ENCODE measurements at regions not wholly inside any gene's neighbourhood (a gene's known extent, or its start where the extent isn't known, plus 50 kb on each side); places are given as distances from the start of the nearest gene placed in this dataset.

DNA sequence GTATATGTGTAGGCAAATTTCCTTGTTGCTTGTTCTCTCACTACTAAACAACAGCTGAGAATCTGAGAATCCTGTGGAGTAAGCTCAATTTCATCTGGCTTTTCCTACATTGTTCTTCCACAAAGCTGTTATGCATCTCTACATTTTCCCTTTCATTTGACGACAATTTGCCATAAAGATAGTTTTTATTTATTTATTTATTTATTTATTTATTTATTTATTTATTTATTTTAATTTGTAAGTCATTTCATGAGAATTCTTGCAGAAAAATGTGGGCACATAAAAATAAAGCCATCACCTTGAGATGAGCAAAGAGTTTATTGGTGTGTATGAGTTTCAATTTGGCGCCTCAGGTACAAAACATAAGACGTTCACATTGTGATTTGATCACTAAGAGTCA, 545.9 kb upstream of the SEL1L start:
- H3K4me1 ChIP-seq (ENCODE audit: control insufficient read depth in 1 of 2, insufficient read depth in 2 of 2, low read length in 2 of 2) = no peaks in the 10 kb centered on the region
- DNase-seq = no peak
- intact Hi-C loops (cut with DNase I) = no loop called here
- H3K27me3 ChIP-seq (ENCODE audit: control insufficient read depth in 1 of 2, insufficient read depth in 2 of 2, low read length in 1 of 2) = no peaks in the 10 kb centered on the region
- H3K9me3 ChIP-seq (ENCODE audit: control insufficient read depth, low read length) = peaks cover 3% of the 10 kb centered on the region
- WGBS, 2 donors = 90 to 91% methylated on average over 3 of the region's 3 CpGs
- ATAC-seq (ENCODE audit: low FRiP score) = no peak
- no peaks in the 10 kb centered on the region for H3K36me3 ChIP-seq (ENCODE audit: control insufficient read depth in 1 of 2, insufficient read depth in 2 of 2, low read length in 1 of 2)
- H3K27ac ChIP-seq (ENCODE audit: low read depth in 1 of 2, low read length in 2 of 2) = no peak overlapping the region
- no peak overlapping the region for H3K4me3 ChIP-seq (ENCODE audit: low read length in 2 of 2)

GRCh38 chr14:82080370-82080769, 546.7 kb upstream of the SEL1L start:
- peaks cover 3% of the 10 kb centered on the region for H3K9me3 ChIP-seq (ENCODE audit: control insufficient read depth, low read length)
- DNase-seq = no peak
- H3K4me1 ChIP-seq (ENCODE audit: control insufficient read depth in 1 of 2, insufficient read depth in 2 of 2, low read length in 2 of 2) = no peaks in the 10 kb centered on the region
- 3 to 10% methylated on average over 4 of the region's 4 CpGs for WGBS, 2 donors
- no peak overlapping the region for H3K4me3 ChIP-seq (ENCODE audit: low read length in 2 of 2)
- intact Hi-C loops (cut with DNase I) = no loop called here
- no peaks in the 10 kb centered on the region for H3K27me3 ChIP-seq (ENCODE audit: control insufficient read depth in 1 of 2, insufficient read depth in 2 of 2, low read length in 1 of 2)
- H3K36me3 ChIP-seq (ENCODE audit: control insufficient read depth in 1 of 2, insufficient read depth in 2 of 2, low read length in 1 of 2) = no peaks in the 10 kb centered on the region
- ATAC-seq (ENCODE audit: low FRiP score) = no peak
- H3K27ac ChIP-seq (ENCODE audit: low read depth in 1 of 2, low read length in 2 of 2) = no peak overlapping the region

GRCh38 chr14:82084813-82085212, 551.2 kb upstream of the SEL1L start:
- WGBS, 2 donors = 53% methylated on average over 3 of the region's 3 CpGs
- Histone ChIP-seq H3K27ac (ENCODE audit: low read depth in 1 of 2, low read length in 2 of 2) (no peak overlapping the region), H3K27me3 (ENCODE audit: control insufficient read depth in 1 of 2, insufficient read depth in 2 of 2, low read length in 1 of 2) (no peaks in the 10 kb centered on the region), H3K4me3 (ENCODE audit: low read length in 2 of 2) (no peak overlapping the region), H3K9me3 (ENCODE audit: control insufficient read depth, low read length) (peaks cover 5% of the 10 kb centered on the region), H3K4me1 (ENCODE audit: control insufficient read depth in 1 of 2, insufficient read depth in 2 of 2, low read length in 2 of 2) (no peaks in the 10 kb centered on the region), H3K36me3 (ENCODE audit: control insufficient read depth in 1 of 2, insufficient read depth in 2 of 2, low read length in 1 of 2) (no peaks in the 10 kb centered on the region)
- DNase-seq (no peak), ATAC-seq (ENCODE audit: low FRiP score) (no peak)
- intact Hi-C loops (cut with DNase I) = no loop called here

GRCh38 chr14:82091097-82091496, 557.4 kb upstream of the SEL1L start:
- no peaks in the 10 kb centered on the region for H3K27me3 ChIP-seq (ENCODE audit: control insufficient read depth in 1 of 2, insufficient read depth in 2 of 2, low read length in 1 of 2)
- ATAC-seq (ENCODE audit: low FRiP score) (no peak), DNase-seq (no peak)
- no peak overlapping the region for H3K4me3 ChIP-seq (ENCODE audit: low read length in 2 of 2)
- no peaks in the 10 kb centered on the region for H3K4me1 ChIP-seq (ENCODE audit: control insufficient read depth in 1 of 2, insufficient read depth in 2 of 2, low read length in 2 of 2)
- H3K9me3 ChIP-seq (ENCODE audit: control insufficient read depth, low read length) = peaks cover 1% of the 10 kb centered on the region
- H3K36me3 ChIP-seq (ENCODE audit: control insufficient read depth in 1 of 2, insufficient read depth in 2 of 2, low read length in 1 of 2) = no peaks in the 10 kb centered on the region
- no peak overlapping the region for H3K27ac ChIP-seq (ENCODE audit: low read depth in 1 of 2, low read length in 2 of 2)
- WGBS, 2 donors = 88 to 89% methylated on average over 2 of the region's 2 CpGs
- intact Hi-C loops (cut with DNase I) = no loop called here

DNA sequence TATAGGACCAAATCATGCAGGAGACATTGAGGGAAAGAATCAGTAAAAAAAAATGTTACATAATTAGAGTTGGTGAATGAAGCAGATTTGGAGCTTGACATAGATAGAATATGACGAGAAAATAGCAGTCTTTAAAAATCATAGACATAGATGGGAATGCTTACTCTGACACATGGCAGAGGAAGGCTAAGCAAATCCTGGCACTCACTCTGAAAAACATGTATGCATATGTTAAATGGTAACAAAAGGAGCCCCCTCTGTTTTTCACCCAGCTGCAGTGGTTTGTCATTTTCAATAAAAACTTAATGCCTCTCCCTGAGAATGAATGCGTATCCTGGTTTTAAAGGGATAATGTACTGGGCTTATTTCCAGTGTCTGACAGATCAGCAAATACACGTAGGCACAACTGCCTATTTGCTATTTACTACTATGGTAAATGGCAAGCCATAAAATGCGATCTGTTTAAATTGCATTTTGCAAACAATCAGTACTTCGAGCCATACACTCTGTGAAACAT, 561.2 kb upstream of the SEL1L start:
- intact Hi-C loops (cut with DNase I) = no loop called here
- H3K27me3 ChIP-seq (ENCODE audit: control insufficient read depth in 1 of 2, insufficient read depth in 2 of 2, low read length in 1 of 2) = no peaks in the 10 kb centered on the region
- no peaks in the 10 kb centered on the region for H3K36me3 ChIP-seq (ENCODE audit: control insufficient read depth in 1 of 2, insufficient read depth in 2 of 2, low read length in 1 of 2)
- 67 to 74% methylated on average over 5 of the region's 5 CpGs for WGBS, 2 donors
- no peak overlapping the region for H3K27ac ChIP-seq (ENCODE audit: low read depth in 1 of 2, low read length in 2 of 2)
- no peak for DNase-seq
- ATAC-seq (ENCODE audit: low FRiP score) = no peak
- no peaks in the 10 kb centered on the region for H3K9me3 ChIP-seq (ENCODE audit: control insufficient read depth, low read length)
- H3K4me3 ChIP-seq (ENCODE audit: low read length in 2 of 2) = no peak overlapping the region
- H3K4me1 ChIP-seq (ENCODE audit: control insufficient read depth in 1 of 2, insufficient read depth in 2 of 2, low read length in 2 of 2) = no peaks in the 10 kb centered on the region

GRCh38 chr14:82104013-82104412, 570.4 kb upstream of the SEL1L start:
- WGBS, 2 donors = 56 to 57% methylated on average over 1 of the region's 1 CpG
- DNase-seq = no peak
- H3K27me3 ChIP-seq (ENCODE audit: control insufficient read depth in 1 of 2, insufficient read depth in 2 of 2, low read length in 1 of 2) = no peaks in the 10 kb centered on the region
- intact Hi-C loops (cut with DNase I) = no loop called here
- no peak overlapping the region for H3K4me3 ChIP-seq (ENCODE audit: low read length in 2 of 2)
- no peak for ATAC-seq (ENCODE audit: low FRiP score)
- H3K27ac ChIP-seq (ENCODE audit: low read depth in 1 of 2, low read length in 2 of 2) = no peak overlapping the region
- H3K4me1 ChIP-seq (ENCODE audit: control insufficient read depth in 1 of 2, insufficient read depth in 2 of 2, low read length in 2 of 2) = no peaks in the 10 kb centered on the region
- H3K36me3 ChIP-seq (ENCODE audit: control insufficient read depth in 1 of 2, insufficient read depth in 2 of 2, low read length in 1 of 2) = no peaks in the 10 kb centered on the region
- no peaks in the 10 kb centered on the region for H3K9me3 ChIP-seq (ENCODE audit: control insufficient read depth, low read length)

GRCh38 chr14:82112210-82112839, 578.7 kb upstream of the SEL1L start:
- ATAC-seq (ENCODE audit: low FRiP score) = no peak

DNA sequence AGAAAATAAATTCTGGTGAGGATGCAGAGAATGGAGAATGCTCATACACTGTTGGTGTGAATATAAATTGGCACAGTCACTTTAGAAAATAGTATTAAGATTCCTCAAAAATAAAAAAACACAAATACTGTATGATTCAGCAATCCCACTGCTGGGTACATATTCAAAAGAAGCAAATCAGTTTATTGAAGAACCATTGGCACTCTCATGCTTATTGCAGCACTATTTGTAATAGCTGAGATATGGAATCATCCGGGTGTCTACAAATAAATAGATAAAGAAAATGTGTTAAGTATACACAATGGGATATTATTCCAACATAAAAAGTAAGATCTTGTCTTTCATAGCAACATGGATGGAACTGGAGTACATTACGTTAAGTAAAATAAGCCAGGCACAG, 579.4 kb upstream of the SEL1L start:
- H3K27me3 ChIP-seq (ENCODE audit: control insufficient read depth in 1 of 2, insufficient read depth in 2 of 2, low read length in 1 of 2) = no peaks in the 10 kb centered on the region
- 83 to 88% methylated on average over 2 of the region's 2 CpGs for WGBS, 2 donors
- H3K27ac ChIP-seq (ENCODE audit: low read depth in 1 of 2, low read length in 2 of 2) = no peak overlapping the region
- intact Hi-C loops (cut with DNase I) = no loop called here
- DNase-seq (no peak), ATAC-seq (ENCODE audit: low FRiP score) (no peak)
- H3K4me3 ChIP-seq (ENCODE audit: low read length in 2 of 2) = no peak overlapping the region
- H3K36me3 ChIP-seq (ENCODE audit: control insufficient read depth in 1 of 2, insufficient read depth in 2 of 2, low read length in 1 of 2) = no peaks in the 10 kb centered on the region
- peaks cover 1% of the 10 kb centered on the region for H3K9me3 ChIP-seq (ENCODE audit: control insufficient read depth, low read length)
- no peaks in the 10 kb centered on the region for H3K4me1 ChIP-seq (ENCODE audit: control insufficient read depth in 1 of 2, insufficient read depth in 2 of 2, low read length in 2 of 2)

More at GRCh38 chr14:82112210-82112839, 578.7 kb upstream of the SEL1L start:
- Histone ChIP-seq H3K4me3 (ENCODE audit: low read length in 2 of 2) (no peak overlapping the region), H3K4me1 (ENCODE audit: control insufficient read depth in 1 of 2, insufficient read depth in 2 of 2, low read length in 2 of 2) (no peaks in the 10 kb centered on the region), H3K9me3 (ENCODE audit: control insufficient read depth, low read length) (peaks cover 1% of the 10 kb centered on the region), H3K27ac (ENCODE audit: low read depth in 1 of 2, low read length in 2 of 2) (no peak overlapping the region), H3K36me3 (ENCODE audit: control insufficient read depth in 1 of 2, insufficient read depth in 2 of 2, low read length in 1 of 2) (no peaks in the 10 kb centered on the region), H3K27me3 (ENCODE audit: control insufficient read depth in 1 of 2, insufficient read depth in 2 of 2, low read length in 1 of 2) (no peaks in the 10 kb centered on the region)
- WGBS, 2 donors = 21 to 39% methylated on average over 1 of the region's 1 CpG
- DNase-seq = no peak
- intact Hi-C loops (cut with DNase I) = no loop called here

- 67 to 74% methylated on average over 1 of the region's 1 CpG for WGBS, 2 donors
- Histone ChIP-seq H3K27ac (ENCODE audit: low read depth in 1 of 2, low read length in 2 of 2) (no peak overlapping the region), H3K27me3 (ENCODE audit: control insufficient read depth in 1 of 2, insufficient read depth in 2 of 2, low read length in 1 of 2) (no peaks in the 10 kb centered on the region), H3K4me3 (ENCODE audit: low read length in 2 of 2) (no peak overlapping the region), H3K4me1 (ENCODE audit: control insufficient read depth in 1 of 2, insufficient read depth in 2 of 2, low read length in 2 of 2) (no peaks in the 10 kb centered on the region), H3K9me3 (ENCODE audit: control insufficient read depth, low read length) (peaks cover 1% of the 10 kb centered on the region), H3K36me3 (ENCODE audit: control insufficient read depth in 1 of 2, insufficient read depth in 2 of 2, low read length in 1 of 2) (no peaks in the 10 kb centered on the region)
- DNase-seq (no peak), ATAC-seq (ENCODE audit: low FRiP score) (no peak)
- intact Hi-C loops (cut with DNase I) = no loop called here
Measured at GRCh38 chr14:82113710-82114109, 580.1 kb upstream of the SEL1L start.

Data from aorta (tissue), 5 donors.